RWPE2 (cell line): ENCODE measurements at regions not wholly inside any gene's neighbourhood (a gene's known extent, or its start where the extent isn't known, plus 50 kb on each side); places are given as distances from the start of the nearest gene placed in this dataset.

ENCODE experiments used
- ATAC-seq: fragments of 200-7000 bp; cut with Tn5 transposase; 3 replicates; pipeline ENCODE4 v1.9.1; 2021; ENCODE audit warnings: low read depth
- DNase-seq: peaks from one replicate; pipeline ENCODE4 v3.0.0-alpha.2; 2020; ENCODE audit warnings: low spot score
- H3K27ac ChIP-seq: fragments of 450-650 bp; 2 replicates; pipeline ENCODE4 v1.5.1; 2017; ENCODE audit warnings: mild to moderate bottlenecking; ENCODE audit not compliant: poor library complexity, severe bottlenecking
- H3K27me3 ChIP-seq: fragments of 250-450 bp; sonication (Bioruptor Pico); 2 replicates; pipeline ENCODE4 v1.5.1; 2021; ENCODE audit warnings: mild to moderate bottlenecking, moderate library complexity; ENCODE audit not compliant: insufficient read depth, poor library complexity, severe bottlenecking
- H3K36me3 ChIP-seq: fragments of 250-450 bp; sonication (Bioruptor Pico); 2 replicates; pipeline ENCODE4 v1.5.1; 2020; ENCODE audit warnings: low read depth, mild to moderate bottlenecking, moderate library complexity
- H3K4me1 ChIP-seq: fragments of 250-450 bp; sonication (Bioruptor Pico); 2 replicates; pipeline ENCODE4 v1.5.1; 2021; ENCODE audit warnings: mild to moderate bottlenecking, moderate library complexity; ENCODE audit not compliant: insufficient read depth, poor library complexity, severe bottlenecking
- H3K4me3 ChIP-seq: fragments of 250-450 bp; sonication (Bioruptor Pico); 2 replicates; pipeline ENCODE4 v1.5.1; 2021; ENCODE audit warnings: mild to moderate bottlenecking, moderate library complexity; ENCODE audit not compliant: severe bottlenecking
- H3K9me3 ChIP-seq: fragments of 250-450 bp; sonication (Bioruptor Pico); 2 replicates; pipeline ENCODE4 v1.5.1; 2021; ENCODE audit warnings: mild to moderate bottlenecking, moderate library complexity; ENCODE audit not compliant: severe bottlenecking
- TF ChIP-seq, protein P1 (sequence below): fragments of 450-650 bp; IDR thresholded peaks from one replicate; pipeline ENCODE4 v1.5.1; 2017; ENCODE audit warnings: mild to moderate bottlenecking, moderate library complexity; ENCODE audit not compliant: poor library complexity, severe bottlenecking

- Histone ChIP-seq H3K36me3 (no peaks in the 10 kb centered on the region), H3K27me3 (no peaks in the 10 kb centered on the region), H3K4me3 (no peak overlapping the region), H3K27ac (no peak overlapping the region), H3K9me3 (no peaks in the 10 kb centered on the region), H3K4me1 (peaks cover 1% of the 10 kb centered on the region)
- no peak for DNase-seq
- no peak for ATAC-seq
- TF ChIP-seq, protein P1, sequence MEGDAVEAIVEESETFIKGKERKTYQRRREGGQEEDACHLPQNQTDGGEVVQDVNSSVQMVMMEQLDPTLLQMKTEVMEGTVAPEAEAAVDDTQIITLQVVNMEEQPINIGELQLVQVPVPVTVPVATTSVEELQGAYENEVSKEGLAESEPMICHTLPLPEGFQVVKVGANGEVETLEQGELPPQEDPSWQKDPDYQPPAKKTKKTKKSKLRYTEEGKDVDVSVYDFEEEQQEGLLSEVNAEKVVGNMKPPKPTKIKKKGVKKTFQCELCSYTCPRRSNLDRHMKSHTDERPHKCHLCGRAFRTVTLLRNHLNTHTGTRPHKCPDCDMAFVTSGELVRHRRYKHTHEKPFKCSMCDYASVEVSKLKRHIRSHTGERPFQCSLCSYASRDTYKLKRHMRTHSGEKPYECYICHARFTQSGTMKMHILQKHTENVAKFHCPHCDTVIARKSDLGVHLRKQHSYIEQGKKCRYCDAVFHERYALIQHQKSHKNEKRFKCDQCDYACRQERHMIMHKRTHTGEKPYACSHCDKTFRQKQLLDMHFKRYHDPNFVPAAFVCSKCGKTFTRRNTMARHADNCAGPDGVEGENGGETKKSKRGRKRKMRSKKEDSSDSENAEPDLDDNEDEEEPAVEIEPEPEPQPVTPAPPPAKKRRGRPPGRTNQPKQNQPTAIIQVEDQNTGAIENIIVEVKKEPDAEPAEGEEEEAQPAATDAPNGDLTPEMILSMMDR, result no peak
Observed at GRCh38 chr13:90680826-90681225, 666.7 kb upstream of the MIR17HG start.

DNA sequence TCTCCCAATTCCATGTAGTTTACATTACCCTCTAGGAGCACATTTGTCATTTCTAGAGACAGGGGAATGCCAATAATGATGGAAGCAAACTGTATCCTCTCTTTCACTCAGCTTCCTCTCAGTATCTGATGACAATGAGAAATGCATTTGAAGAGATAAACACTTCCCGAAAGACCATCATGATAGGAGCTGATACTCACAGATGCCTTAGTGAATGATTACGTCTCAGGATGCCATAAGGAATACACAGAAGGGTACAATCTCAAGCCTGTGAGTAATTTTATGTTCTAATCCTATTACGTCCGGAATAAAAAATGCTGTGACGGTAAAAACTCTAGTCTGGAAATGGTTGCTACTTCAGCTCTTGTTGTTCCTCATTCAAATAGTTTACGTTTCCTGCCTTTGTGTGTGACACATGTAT lies 663.8 kb upstream of the MIR17HG start:
- no peak for DNase-seq
- Histone ChIP-seq H3K36me3 (no peaks in the 10 kb centered on the region), H3K9me3 (no peaks in the 10 kb centered on the region), H3K27me3 (no peaks in the 10 kb centered on the region), H3K4me1 (peaks cover 10% of the 10 kb centered on the region), H3K4me3 (no peak overlapping the region), H3K27ac (no peak overlapping the region)
- no peak for ATAC-seq
- TF ChIP-seq, protein P1, result no peak

DNA sequence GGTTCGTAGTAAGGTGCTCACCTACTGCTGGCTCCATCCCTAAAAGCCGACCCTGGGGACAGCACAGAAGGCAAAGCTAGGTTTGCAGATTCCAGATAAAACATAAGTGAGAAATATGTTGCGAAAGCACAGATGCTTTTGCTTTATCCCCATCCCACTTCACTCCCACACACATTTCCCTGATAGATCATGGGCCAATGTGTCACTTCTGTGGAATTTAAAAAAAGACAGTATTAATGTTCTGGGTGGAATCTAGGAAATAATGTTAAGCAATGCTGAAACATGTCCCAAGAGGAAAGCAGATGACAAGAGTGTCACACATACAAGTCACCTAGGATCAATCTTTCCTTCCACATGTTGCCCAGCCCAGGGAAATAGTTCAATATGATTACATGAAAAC lies 661.0 kb upstream of the MIR17HG start:
- H3K4me1 ChIP-seq, result peaks cover 10% of the 10 kb centered on the region
- no peaks in the 10 kb centered on the region for H3K36me3 ChIP-seq
- no peaks in the 10 kb centered on the region for H3K27me3 ChIP-seq
- no peaks in the 10 kb centered on the region for H3K9me3 ChIP-seq
- ATAC-seq (peak; percentile 72), DNase-seq (no peak)
- H3K4me3 ChIP-seq, result no peak overlapping the region
- TF ChIP-seq, protein P1, result no peak
- no peak overlapping the region for H3K27ac ChIP-seq

GRCh38 chr13:90689111-90689510 lies 658.4 kb upstream of the MIR17HG start:
- H3K27ac ChIP-seq, result no peak overlapping the region
- H3K27me3 ChIP-seq, result no peaks in the 10 kb centered on the region
- no peak overlapping the region for H3K4me3 ChIP-seq
- peaks cover 10% of the 10 kb centered on the region for H3K4me1 ChIP-seq
- DNase-seq (no peak), ATAC-seq (no peak)
- no peaks in the 10 kb centered on the region for H3K36me3 ChIP-seq
- TF ChIP-seq, protein P1, result no peak
- H3K9me3 ChIP-seq, result no peaks in the 10 kb centered on the region

DNA sequence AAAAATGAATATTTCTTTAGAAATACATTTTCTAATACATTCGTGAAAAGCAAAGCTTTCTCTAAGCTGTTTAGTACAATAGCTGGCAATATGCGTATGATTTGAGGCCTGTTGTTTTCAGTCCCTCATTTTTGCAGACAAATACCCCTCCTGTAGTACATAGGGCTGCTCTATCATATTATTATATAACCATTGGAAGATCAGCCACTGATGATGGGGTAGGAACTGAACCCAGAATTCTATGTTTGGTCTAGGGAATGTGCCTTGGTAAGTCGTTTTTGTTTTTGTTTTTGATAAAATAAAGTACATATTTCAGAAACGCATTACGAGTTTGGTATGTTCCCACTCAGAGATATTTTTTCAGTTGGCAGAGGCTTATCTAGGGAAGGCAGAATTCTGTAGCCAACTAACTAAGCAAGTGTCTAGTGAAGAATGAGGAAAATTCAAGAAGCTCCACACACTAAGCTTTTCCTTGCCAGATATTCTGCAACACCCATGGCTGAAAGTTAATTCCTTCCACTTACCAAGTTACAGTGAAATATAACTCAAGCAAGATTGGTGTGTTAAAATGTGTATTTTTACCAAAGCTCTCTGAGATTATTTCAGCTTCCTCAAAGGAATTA lies 656.9 kb upstream of the MIR17HG start:
- no peaks in the 10 kb centered on the region for H3K9me3 ChIP-seq
- TF ChIP-seq, protein P1, result no peak
- no peak for ATAC-seq
- H3K4me3 ChIP-seq, result no peak overlapping the region
- no peak overlapping the region for H3K27ac ChIP-seq
- H3K27me3 ChIP-seq, result no peaks in the 10 kb centered on the region
- H3K4me1 ChIP-seq, result peaks cover 10% of the 10 kb centered on the region
- no peaks in the 10 kb centered on the region for H3K36me3 ChIP-seq
- DNase-seq, result no peak
